Tibial artery (tissue), 4 donors: ENCODE measurements at regions not wholly inside any gene's neighbourhood (a gene's known extent, or its start where the extent isn't known, plus 50 kb on each side); places are given as distances from the start of the nearest gene placed in this dataset.

Experiments used
- DNase-seq, 2 donors: peaks; one replicate each; pipeline ENCODE4 v3.0.0-alpha.2; 2019
- H3K27ac ChIP-seq, 2 donors: fragments of 200-600 bp; sonication (generic) in 1 of 2; 1 replicate in 1 of 2; 2 replicates in 1 of 2; pipeline ENCODE4 v1.5.1; 2018 to 2019; ENCODE audit warnings: mild to moderate bottlenecking in 1 of 2
- H3K27me3 ChIP-seq, 2 donors: fragments of 200-600 bp; sonication (generic) in 1 of 2; one replicate each; pipeline versions ENCODE4 v1.5.1 to v1.6.0; 2016 to 2019
- H3K36me3 ChIP-seq, 3 donors: fragments of 200-600 bp; sonication (generic) in 2 of 3; one replicate each; pipeline ENCODE4 v1.5.1; 2016 to 2019; ENCODE audit warnings: mild to moderate bottlenecking in 2 of 3
- H3K4me1 ChIP-seq, 4 donors: fragments of 200-600 bp; sonication (generic) in 2 of 4; 1 replicate in 3 of 4; 2 replicates in 1 of 4; pipeline ENCODE4 v1.5.1; 2016 to 2019
- H3K4me3 ChIP-seq, 2 donors: fragments of 200-600 bp; sonication (generic) in 1 of 2; 1 replicate in 1 of 2; 2 replicates in 1 of 2; pipeline ENCODE4 v1.5.1; 2018 to 2019; ENCODE audit warnings: mild to moderate bottlenecking in 2 of 2
- H3K9me3 ChIP-seq, 3 donors: fragments of 200-600 bp; sonication (generic) in 1 of 3; one replicate each; pipeline ENCODE4 v1.5.1; 2016 to 2019
- CTCF ChIP-seq, 2 experiments: fragments of 200-600 bp in 1 of 2; fragments of 450-650 bp in 1 of 2; IDR thresholded peaks; one replicate each; pipeline ENCODE4 v1.5.1; 2017 to 2019; ENCODE audit warnings: antibody characterized with exemption in 2 of 2, mild to moderate bottlenecking in 1 of 2, moderate library complexity in 1 of 2
- intact Hi-C: fragments of 100-400 bp; cut with DNase I; formaldehyde crosslinking; loops from one replicate; pipeline ENCODE4 v1.15.0; 2023; ENCODE audit warnings: low total_unique reads

GRCh38 chr13:62793850-62794249 is 1378.2 kb upstream of the PCDH20 start:
- no peaks in the 10 kb centered on the region for H3K4me1 ChIP-seq
- TF ChIP-seq CTCF (IDR thresholded peaks at IDR 0.05) = no peak

GRCh38 chr13:62781866-62782265 is 1366.2 kb upstream of the PCDH20 start:
- H3K4me3 ChIP-seq = no peak overlapping the region
- H3K4me1 ChIP-seq = no peaks in the 10 kb centered on the region
- no peak for TF ChIP-seq CTCF (IDR thresholded peaks at IDR 0.05)
- intact Hi-C loops = no loop called here
- H3K27me3 ChIP-seq = no peaks in the 10 kb centered on the region
- no peak for DNase-seq
- H3K9me3 ChIP-seq = no peaks in the 10 kb centered on the region
- no peak overlapping the region for H3K27ac ChIP-seq
- H3K36me3 ChIP-seq = no peaks in the 10 kb centered on the region

More at GRCh38 chr13:62793850-62794249, 1378.2 kb upstream of the PCDH20 start:
- Histone ChIP-seq H3K4me3 (no peak overlapping the region), H3K36me3 (no peaks in the 10 kb centered on the region), H3K27me3 (no peaks in the 10 kb centered on the region), H3K27ac (no peak overlapping the region), H3K9me3 (no peaks in the 10 kb centered on the region)
- DNase-seq = no peak
- intact Hi-C loops = no loop called here

GRCh38 chr13:62779161-62779560 is 1363.5 kb upstream of the PCDH20 start:
- intact Hi-C loops = no loop called here
- no peak overlapping the region for H3K27ac ChIP-seq
- no peak overlapping the region for H3K4me3 ChIP-seq
- TF ChIP-seq CTCF (IDR thresholded peaks at IDR 0.05) = no peak
- no peaks in the 10 kb centered on the region for H3K27me3 ChIP-seq
- H3K4me1 ChIP-seq = no peaks in the 10 kb centered on the region
- H3K9me3 ChIP-seq = no peaks in the 10 kb centered on the region
- H3K36me3 ChIP-seq = no peaks in the 10 kb centered on the region
- DNase-seq = no peak

- no peak for TF ChIP-seq CTCF (IDR thresholded peaks at IDR 0.05)
- Histone ChIP-seq H3K36me3 (no peaks in the 10 kb centered on the region), H3K27ac (no peak overlapping the region), H3K27me3 (no peaks in the 10 kb centered on the region), H3K4me1 (no peaks in the 10 kb centered on the region), H3K9me3 (no peaks in the 10 kb centered on the region), H3K4me3 (no peak overlapping the region)
- intact Hi-C loops = no loop called here
- DNase-seq = no peak
These were observed 1351.8 kb upstream of the PCDH20 start for GRCh38 chr13:62767473-62767872.

- TF ChIP-seq CTCF (IDR thresholded peaks at IDR 0.05) = no peak
- no peak for DNase-seq
- intact Hi-C loops = no loop called here
- Histone ChIP-seq H3K27me3 (no peaks in the 10 kb centered on the region), H3K4me3 (no peak overlapping the region), H3K4me1 (no peaks in the 10 kb centered on the region), H3K36me3 (no peaks in the 10 kb centered on the region), H3K9me3 (no peaks in the 10 kb centered on the region), H3K27ac (no peak overlapping the region)
These were observed 1345.1 kb upstream of the PCDH20 start for GRCh38 chr13:62760724-62761123.

GRCh38 chr13:62747629-62748028 is 1332.0 kb upstream of the PCDH20 start:
- intact Hi-C loops = no loop called here
- no peaks in the 10 kb centered on the region for H3K9me3 ChIP-seq
- TF ChIP-seq CTCF (IDR thresholded peaks at IDR 0.05) = no peak
- H3K36me3 ChIP-seq = no peaks in the 10 kb centered on the region
- DNase-seq = no peak
- no peaks in the 10 kb centered on the region for H3K27me3 ChIP-seq
- no peak overlapping the region for H3K4me3 ChIP-seq
- no peaks in the 10 kb centered on the region for H3K4me1 ChIP-seq
- no peak overlapping the region for H3K27ac ChIP-seq
